ENCODE measurements at regions not wholly inside any gene's neighbourhood (a gene's known extent, or its start where the extent isn't known, plus 50 kb on each side); places are given as distances from the start of the nearest gene placed in this dataset.

GRCh38 chr3:40920041-40920440 lies 279.3 kb upstream of the CTNNB1 start:
- Histone ChIP-seq H3K9me3 (ENCODE audit: insufficient read depth, low read length, severe bottlenecking) (no peaks in the 10 kb centered on the region), H3K79me2 (ENCODE audit: insufficient read depth, low read length) (no peaks in the 10 kb centered on the region), H3K27ac (ENCODE audit: low read length) (no peak overlapping the region), H4K20me1 (ENCODE audit: insufficient read depth, low read length) (no peaks in the 10 kb centered on the region), H3K9ac (ENCODE audit: low read depth, low read length) (no peak overlapping the region), H3K27me3 (ENCODE audit: insufficient read depth, low read length, poor library complexity) (no peaks in the 10 kb centered on the region), H3K4me3 (ENCODE audit: low read depth in 1 of 2, low read length in 2 of 2) (no peak overlapping the region), H3K36me3 (ENCODE audit: insufficient read depth, low read length) (no peaks in the 10 kb centered on the region), H3K4me2 (ENCODE audit: insufficient read depth, low read length) (no peak overlapping the region), H3K4me1 (ENCODE audit: insufficient read depth, low read length) (no peaks in the 10 kb centered on the region), H2AFZ (ENCODE audit: low read depth, low read length) (no peak overlapping the region)
- no peak for DNase-seq
- TF ChIP-seq CTCF (IDR thresholded peaks at IDR 0.05; ENCODE audit: borderline replicate concordance, extremely low read depth, low read length, poor library complexity, severe bottlenecking) (no peak), EZH2 (IDR thresholded peaks at IDR 0.05; ENCODE audit: borderline replicate concordance, low read depth, low read length, severe bottlenecking) (no peak)
- no peak for ATAC-seq (ENCODE audit: insufficient read depth, low read depth)

- TF ChIP-seq EZH2 (IDR thresholded peaks at IDR 0.05; ENCODE audit: borderline replicate concordance, low read depth, low read length, severe bottlenecking): no peak
- no peak for TF ChIP-seq CTCF (IDR thresholded peaks at IDR 0.05; ENCODE audit: borderline replicate concordance, extremely low read depth, low read length, poor library complexity, severe bottlenecking)
- no peak overlapping the region for H2AFZ ChIP-seq (ENCODE audit: low read depth, low read length)
- no peaks in the 10 kb centered on the region for H3K36me3 ChIP-seq (ENCODE audit: insufficient read depth, low read length)
- no peaks in the 10 kb centered on the region for H3K79me2 ChIP-seq (ENCODE audit: insufficient read depth, low read length)
- H3K27ac ChIP-seq (ENCODE audit: low read length): no peak overlapping the region
- no peak overlapping the region for H3K4me3 ChIP-seq (ENCODE audit: low read depth in 1 of 2, low read length in 2 of 2)
- H3K4me2 ChIP-seq (ENCODE audit: insufficient read depth, low read length): no peak overlapping the region
- H3K27me3 ChIP-seq (ENCODE audit: insufficient read depth, low read length, poor library complexity): no peaks in the 10 kb centered on the region
- no peak for DNase-seq
- no peaks in the 10 kb centered on the region for H3K9me3 ChIP-seq (ENCODE audit: insufficient read depth, low read length, severe bottlenecking)
- H3K9ac ChIP-seq (ENCODE audit: low read depth, low read length): no peak overlapping the region
- H3K4me1 ChIP-seq (ENCODE audit: insufficient read depth, low read length): no peaks in the 10 kb centered on the region
- no peak for ATAC-seq (ENCODE audit: insufficient read depth, low read depth)
- H4K20me1 ChIP-seq (ENCODE audit: insufficient read depth, low read length): no peaks in the 10 kb centered on the region
These were observed 278.1 kb upstream of the CTNNB1 start for GRCh38 chr3:40921251-40921650.

- Histone ChIP-seq H3K36me3 (ENCODE audit: insufficient read depth, low read length) (no peaks in the 10 kb centered on the region), H3K9me3 (ENCODE audit: insufficient read depth, low read length, severe bottlenecking) (no peaks in the 10 kb centered on the region), H4K20me1 (ENCODE audit: insufficient read depth, low read length) (no peaks in the 10 kb centered on the region), H3K27me3 (ENCODE audit: insufficient read depth, low read length, poor library complexity) (peaks cover 6% of the 10 kb centered on the region), H3K79me2 (ENCODE audit: insufficient read depth, low read length) (no peaks in the 10 kb centered on the region), H3K9ac (ENCODE audit: low read depth, low read length) (no peak overlapping the region), H3K4me2 (ENCODE audit: insufficient read depth, low read length) (no peak overlapping the region), H3K27ac (ENCODE audit: low read length) (no peak overlapping the region), H2AFZ (ENCODE audit: low read depth, low read length) (no peak overlapping the region), H3K4me1 (ENCODE audit: insufficient read depth, low read length) (no peaks in the 10 kb centered on the region), H3K4me3 (ENCODE audit: low read depth in 1 of 2, low read length in 2 of 2) (no peak overlapping the region)
- ATAC-seq (ENCODE audit: insufficient read depth, low read depth) (no peak), DNase-seq (no peak)
- TF ChIP-seq EZH2 (IDR thresholded peaks at IDR 0.05; ENCODE audit: borderline replicate concordance, low read depth, low read length, severe bottlenecking) (no peak), CTCF (IDR thresholded peaks at IDR 0.05; ENCODE audit: borderline replicate concordance, extremely low read depth, low read length, poor library complexity, severe bottlenecking) (no peak)
These were observed 276.2 kb upstream of the CTNNB1 start for GRCh38 chr3:40923143-40923542.

- Histone ChIP-seq H3K79me2 (ENCODE audit: insufficient read depth, low read length) (no peaks in the 10 kb centered on the region), H3K4me3 (ENCODE audit: low read depth in 1 of 2, low read length in 2 of 2) (no peak overlapping the region), H3K4me2 (ENCODE audit: insufficient read depth, low read length) (no peak overlapping the region), H3K9me3 (ENCODE audit: insufficient read depth, low read length, severe bottlenecking) (no peaks in the 10 kb centered on the region), H2AFZ (ENCODE audit: low read depth, low read length) (no peak overlapping the region), H3K27ac (ENCODE audit: low read length) (no peak overlapping the region), H4K20me1 (ENCODE audit: insufficient read depth, low read length) (no peaks in the 10 kb centered on the region), H3K4me1 (ENCODE audit: insufficient read depth, low read length) (no peaks in the 10 kb centered on the region), H3K36me3 (ENCODE audit: insufficient read depth, low read length) (no peaks in the 10 kb centered on the region), H3K9ac (ENCODE audit: low read depth, low read length) (no peak overlapping the region), H3K27me3 (ENCODE audit: insufficient read depth, low read length, poor library complexity) (peaks cover 6% of the 10 kb centered on the region)
- DNase-seq: no peak
- ATAC-seq (ENCODE audit: insufficient read depth, low read depth): no peak
- TF ChIP-seq CTCF (IDR thresholded peaks at IDR 0.05; ENCODE audit: borderline replicate concordance, extremely low read depth, low read length, poor library complexity, severe bottlenecking): no peak
These were observed 275.7 kb upstream of the CTNNB1 start for GRCh38 chr3:40923651-40924050.

Measured in DND-41 (cell line).